ENCODE measurements at regions not wholly inside any gene's neighbourhood (a gene's known extent, or its start where the extent isn't known, plus 50 kb on each side); places are given as distances from the start of the nearest gene placed in this dataset.

DNA sequence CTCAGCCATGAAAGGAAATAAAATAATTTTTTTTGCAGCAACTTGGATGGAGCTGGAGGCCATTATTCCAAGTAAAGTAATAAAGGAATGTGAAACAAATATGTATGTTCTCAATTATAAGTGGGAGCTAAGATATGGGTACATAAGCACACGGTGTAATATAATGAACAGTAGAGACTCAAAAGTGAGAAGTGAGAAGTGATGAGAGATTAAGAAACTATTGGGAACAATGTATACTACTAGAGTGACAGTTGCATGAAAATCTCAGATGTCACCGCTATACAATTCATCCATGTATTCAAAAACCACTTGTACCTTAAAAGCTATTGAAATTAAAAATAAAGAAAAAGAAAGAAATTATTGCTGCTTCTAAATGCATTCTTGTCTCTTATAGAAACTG lies 182.9 kb upstream of the TACR3 start:
- Histone ChIP-seq H3K4me1 (ENCODE audit: control insufficient read depth in 5 of 5, insufficient read depth in 5 of 5, low read length in 5 of 5) (no peaks in the 10 kb centered on the region), H3K4me3 (no peak overlapping the region), H3K27ac (ENCODE audit: low read depth in 1 of 2, low read length in 1 of 2) (no peak overlapping the region), H3K27me3 (ENCODE audit: control insufficient read depth in 3 of 3, insufficient read depth in 3 of 3, low read length in 2 of 3) (no peaks in the 10 kb centered on the region), H3K9ac (ENCODE audit: insufficient read depth in 1 of 2, low read length in 2 of 2) (no peak overlapping the region), H3K36me3 (ENCODE audit: control insufficient read depth in 4 of 4, insufficient read depth in 4 of 4, low read length in 4 of 4) (no peaks in the 10 kb centered on the region), H3K9me3 (ENCODE audit: control insufficient read depth in 4 of 4, insufficient read depth in 3 of 4, low read length in 3 of 4) (peaks cover 0 to 4% (median 0%) of the 10 kb centered on the region in 4 donors)
- no peak for DNase-seq
- no peak for ATAC-seq (ENCODE audit: insufficient read depth, low FRiP score)
- WGBS, 2 donors, result 82 to 93% methylated on average over 2 of the region's 2 CpGs
- TF ChIP-seq, protein P1, sequence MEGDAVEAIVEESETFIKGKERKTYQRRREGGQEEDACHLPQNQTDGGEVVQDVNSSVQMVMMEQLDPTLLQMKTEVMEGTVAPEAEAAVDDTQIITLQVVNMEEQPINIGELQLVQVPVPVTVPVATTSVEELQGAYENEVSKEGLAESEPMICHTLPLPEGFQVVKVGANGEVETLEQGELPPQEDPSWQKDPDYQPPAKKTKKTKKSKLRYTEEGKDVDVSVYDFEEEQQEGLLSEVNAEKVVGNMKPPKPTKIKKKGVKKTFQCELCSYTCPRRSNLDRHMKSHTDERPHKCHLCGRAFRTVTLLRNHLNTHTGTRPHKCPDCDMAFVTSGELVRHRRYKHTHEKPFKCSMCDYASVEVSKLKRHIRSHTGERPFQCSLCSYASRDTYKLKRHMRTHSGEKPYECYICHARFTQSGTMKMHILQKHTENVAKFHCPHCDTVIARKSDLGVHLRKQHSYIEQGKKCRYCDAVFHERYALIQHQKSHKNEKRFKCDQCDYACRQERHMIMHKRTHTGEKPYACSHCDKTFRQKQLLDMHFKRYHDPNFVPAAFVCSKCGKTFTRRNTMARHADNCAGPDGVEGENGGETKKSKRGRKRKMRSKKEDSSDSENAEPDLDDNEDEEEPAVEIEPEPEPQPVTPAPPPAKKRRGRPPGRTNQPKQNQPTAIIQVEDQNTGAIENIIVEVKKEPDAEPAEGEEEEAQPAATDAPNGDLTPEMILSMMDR (IDR thresholded peaks at IDR 0.05; ENCODE audit: control extremely low read depth, extremely low read depth), result no peak

DNA sequence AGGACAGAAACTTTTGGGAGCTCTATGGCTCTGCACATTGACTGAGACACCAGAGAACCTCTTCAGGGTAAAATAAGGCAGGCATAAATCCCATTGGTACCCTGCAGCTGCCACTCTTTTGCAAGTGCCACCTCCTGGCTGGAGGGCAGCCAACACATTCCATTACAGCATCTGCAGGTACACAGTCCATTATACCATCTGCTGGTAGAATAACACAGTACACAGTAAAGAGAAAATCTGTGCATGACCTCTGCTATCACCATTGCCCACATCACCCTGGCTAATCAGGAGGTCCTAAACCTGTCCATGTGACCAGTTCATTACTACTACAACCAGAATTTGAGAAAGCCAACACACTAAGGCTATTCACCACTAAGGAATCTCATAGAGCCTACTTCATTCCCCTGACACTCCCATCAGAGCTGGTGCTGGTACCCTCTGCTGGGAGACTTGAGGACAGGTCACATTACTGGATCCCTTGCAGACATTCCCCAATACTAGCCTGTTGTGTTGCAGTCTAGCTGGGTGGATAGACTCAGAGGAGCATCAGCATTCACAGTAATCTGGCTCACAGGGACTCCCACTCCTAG lies 176.2 kb upstream of the TACR3 start:
- H3K4me3 ChIP-seq, result no peak overlapping the region
- DNase-seq (peak in 1 of 3 donors; percentile 0), ATAC-seq (ENCODE audit: insufficient read depth, low FRiP score) (no peak)
- no peaks in the 10 kb centered on the region for H3K4me1 ChIP-seq (ENCODE audit: control insufficient read depth in 5 of 5, insufficient read depth in 5 of 5, low read length in 5 of 5)
- H3K27ac ChIP-seq (ENCODE audit: low read depth in 1 of 2, low read length in 1 of 2), result no peak overlapping the region
- no peaks in the 10 kb centered on the region for H3K27me3 ChIP-seq (ENCODE audit: control insufficient read depth in 3 of 3, insufficient read depth in 3 of 3, low read length in 2 of 3)
- no peaks in the 10 kb centered on the region for H3K36me3 ChIP-seq (ENCODE audit: control insufficient read depth in 4 of 4, insufficient read depth in 4 of 4, low read length in 4 of 4)
- TF ChIP-seq, protein P1 (IDR thresholded peaks at IDR 0.05; ENCODE audit: control extremely low read depth, extremely low read depth), result no peak
- H3K9ac ChIP-seq (ENCODE audit: insufficient read depth in 1 of 2, low read length in 2 of 2), result no peak overlapping the region
- peaks cover 0 to 2% (median 0%) of the 10 kb centered on the region in 4 donors for H3K9me3 ChIP-seq (ENCODE audit: control insufficient read depth in 4 of 4, insufficient read depth in 3 of 4, low read length in 3 of 4)

DNA sequence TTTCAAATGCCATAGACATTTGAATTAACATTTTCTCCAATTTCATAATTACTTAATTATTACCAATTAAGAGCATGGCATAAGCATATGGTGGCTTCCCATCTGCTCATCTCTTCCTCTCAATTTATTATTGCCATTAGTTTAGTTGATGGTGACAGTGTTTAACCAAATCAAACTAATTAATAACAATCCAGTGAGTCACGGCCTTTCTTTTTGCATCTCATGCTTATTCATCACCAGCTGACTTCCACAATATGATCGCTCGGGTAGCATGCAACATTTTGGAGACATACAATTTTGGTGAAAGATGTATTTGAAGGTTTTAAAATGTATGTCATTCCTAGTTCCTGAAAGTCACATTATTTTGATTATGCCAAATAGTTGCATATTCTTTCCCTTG lies 172.8 kb upstream of the TACR3 start:
- H3K36me3 ChIP-seq (ENCODE audit: control insufficient read depth in 4 of 4, insufficient read depth in 4 of 4, low read length in 4 of 4), result no peaks in the 10 kb centered on the region
- H3K9ac ChIP-seq (ENCODE audit: insufficient read depth in 1 of 2, low read length in 2 of 2), result no peak overlapping the region
- H3K27me3 ChIP-seq (ENCODE audit: control insufficient read depth in 3 of 3, insufficient read depth in 3 of 3, low read length in 2 of 3), result no peaks in the 10 kb centered on the region
- DNase-seq, result no peak
- no peaks in the 10 kb centered on the region for H3K4me1 ChIP-seq (ENCODE audit: control insufficient read depth in 5 of 5, insufficient read depth in 5 of 5, low read length in 5 of 5)
- H3K4me3 ChIP-seq, result no peak overlapping the region
- WGBS, 2 donors, result 91 to 94% methylated on average over 3 of the region's 3 CpGs
- H3K27ac ChIP-seq (ENCODE audit: low read depth in 1 of 2, low read length in 1 of 2), result no peak overlapping the region
- ATAC-seq (ENCODE audit: insufficient read depth, low FRiP score), result no peak
- TF ChIP-seq, protein P1 (IDR thresholded peaks at IDR 0.05; ENCODE audit: control extremely low read depth, extremely low read depth), result no peak
- peaks cover 0 to 2% (median 0%) of the 10 kb centered on the region in 4 donors for H3K9me3 ChIP-seq (ENCODE audit: control insufficient read depth in 4 of 4, insufficient read depth in 3 of 4, low read length in 3 of 4)

DNA sequence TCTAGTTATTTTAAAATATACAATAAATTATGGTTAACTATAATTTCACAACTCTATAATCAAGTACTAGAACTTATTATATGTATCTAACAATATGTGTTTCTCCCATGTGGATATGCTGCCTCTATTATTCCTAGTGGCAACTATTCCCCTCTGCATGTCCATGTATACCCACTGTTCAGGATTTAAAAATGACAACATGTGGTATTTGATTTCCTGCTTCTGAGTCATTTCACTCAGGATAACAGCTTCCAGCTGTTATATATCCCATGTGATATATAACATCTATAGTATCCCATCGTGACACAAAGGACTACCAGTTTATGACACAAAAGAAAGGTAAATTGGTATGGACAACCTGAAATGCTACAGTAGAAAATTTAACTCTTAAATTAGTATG lies 167.4 kb upstream of the TACR3 start:
- H3K9me3 ChIP-seq (ENCODE audit: control insufficient read depth in 4 of 4, insufficient read depth in 3 of 4, low read length in 3 of 4), result no peaks in the 10 kb centered on the region
- H3K27ac ChIP-seq (ENCODE audit: low read depth in 1 of 2, low read length in 1 of 2), result no peak overlapping the region
- ATAC-seq (ENCODE audit: insufficient read depth, low FRiP score), result no peak
- WGBS, 2 donors, result 86 to 98% methylated on average over 1 of the region's 1 CpG
- no peaks in the 10 kb centered on the region for H3K36me3 ChIP-seq (ENCODE audit: control insufficient read depth in 4 of 4, insufficient read depth in 4 of 4, low read length in 4 of 4)
- TF ChIP-seq, protein P1 (IDR thresholded peaks at IDR 0.05; ENCODE audit: control extremely low read depth, extremely low read depth), result no peak
- no peak overlapping the region for H3K9ac ChIP-seq (ENCODE audit: insufficient read depth in 1 of 2, low read length in 2 of 2)
- DNase-seq, result no peak
- H3K4me3 ChIP-seq, result no peak overlapping the region
- no peaks in the 10 kb centered on the region for H3K4me1 ChIP-seq (ENCODE audit: control insufficient read depth in 5 of 5, insufficient read depth in 5 of 5, low read length in 5 of 5)
- no peaks in the 10 kb centered on the region for H3K27me3 ChIP-seq (ENCODE audit: control insufficient read depth in 3 of 3, insufficient read depth in 3 of 3, low read length in 2 of 3)
